ENCODE measurements at regions not wholly inside any gene's neighbourhood (a gene's known extent, or its start where the extent isn't known, plus 50 kb on each side); places are given as distances from the start of the nearest gene placed in this dataset.

DNA sequence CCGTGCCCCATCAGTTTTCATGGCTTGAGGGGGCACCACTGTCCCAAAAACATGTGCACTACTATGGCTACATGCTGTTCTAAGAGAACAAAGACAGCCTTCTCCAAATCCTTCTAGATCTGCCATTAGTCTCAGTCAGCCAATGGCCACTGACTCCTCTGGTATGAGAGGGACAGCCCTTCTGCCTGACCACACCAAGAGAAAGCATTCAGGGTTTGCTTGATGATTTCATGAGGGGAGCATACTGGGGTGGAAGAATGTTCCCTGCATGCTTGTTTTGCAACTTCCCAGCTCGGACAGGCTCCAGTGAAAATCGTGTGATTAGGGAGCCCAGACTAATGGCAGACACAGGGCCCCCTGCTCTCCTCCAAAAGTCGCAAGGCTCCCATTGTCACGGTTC, 199.6 kb upstream of the ALG10B start:
- Histone ChIP-seq H3K9me2 (ENCODE audit: insufficient read depth) (no peaks in the 10 kb centered on the region), H3K27ac (ENCODE audit: low read depth, low read length) (no peak overlapping the region), H3K27me3 (ENCODE audit: insufficient read depth, low read length) (no peaks in the 10 kb centered on the region), H3K9ac (ENCODE audit: low read length) (no peak overlapping the region), H3K4me1 (ENCODE audit: control insufficient read depth in 1 of 2, insufficient read depth in 2 of 2, low read length in 2 of 2) (no peaks in the 10 kb centered on the region), H3K79me2 (ENCODE audit: insufficient read depth, low read length) (no peaks in the 10 kb centered on the region), H3K9me3 (ENCODE audit: control insufficient read depth in 1 of 2, insufficient read depth in 1 of 2, low read depth in 1 of 2, low read length in 2 of 2) (no peaks in the 10 kb centered on the region), H4K20me1 (ENCODE audit: insufficient read depth) (no peaks in the 10 kb centered on the region), H3K4me2 (ENCODE audit: low read length) (no peak overlapping the region), H2AFZ (ENCODE audit: low read depth, low read length, poor library complexity, severe bottlenecking) (no peak overlapping the region), H3K36me3 (ENCODE audit: control insufficient read depth in 1 of 2, insufficient read depth in 2 of 2, low read length in 2 of 2) (no peaks in the 10 kb centered on the region), H3K4me3 (replicated peaks in 1 of 2; ENCODE audit: low read depth in 1 of 2, low read length in 2 of 2) (no peak overlapping the region)
- POLR2A ChIA-PET: no interaction called here
- CTCF ChIA-PET: no interaction called here
- no peak for ATAC-seq
- BruUV-seq (replicated peaks): no TSS peak
- TF ChIP-seq POLR2AphosphoS5 (IDR thresholded peaks at IDR 0.05; ENCODE audit: low read depth, low read length) (no peak), JUND (IDR thresholded peaks at IDR 0.05) (no peak), ZFX (IDR thresholded peaks at IDR 0.05) (no peak), EGR1 (IDR thresholded peaks at IDR 0.05; ENCODE audit: low read depth) (no peak), RAD21 (IDR thresholded peaks at IDR 0.05; ENCODE audit: low read depth) (no peak), EZH2phosphoT487 (IDR thresholded peaks at IDR 0.05; ENCODE audit: borderline replicate concordance) (no peak), CBX3 (IDR thresholded peaks at IDR 0.05; ENCODE audit: low read depth) (no peak), POLR2A (IDR thresholded peaks at IDR 0.05; ENCODE audit: borderline replicate concordance, extremely low read depth, insufficient read depth, insufficient read length) (no peak)
- TF ChIP-seq, protein P1, sequence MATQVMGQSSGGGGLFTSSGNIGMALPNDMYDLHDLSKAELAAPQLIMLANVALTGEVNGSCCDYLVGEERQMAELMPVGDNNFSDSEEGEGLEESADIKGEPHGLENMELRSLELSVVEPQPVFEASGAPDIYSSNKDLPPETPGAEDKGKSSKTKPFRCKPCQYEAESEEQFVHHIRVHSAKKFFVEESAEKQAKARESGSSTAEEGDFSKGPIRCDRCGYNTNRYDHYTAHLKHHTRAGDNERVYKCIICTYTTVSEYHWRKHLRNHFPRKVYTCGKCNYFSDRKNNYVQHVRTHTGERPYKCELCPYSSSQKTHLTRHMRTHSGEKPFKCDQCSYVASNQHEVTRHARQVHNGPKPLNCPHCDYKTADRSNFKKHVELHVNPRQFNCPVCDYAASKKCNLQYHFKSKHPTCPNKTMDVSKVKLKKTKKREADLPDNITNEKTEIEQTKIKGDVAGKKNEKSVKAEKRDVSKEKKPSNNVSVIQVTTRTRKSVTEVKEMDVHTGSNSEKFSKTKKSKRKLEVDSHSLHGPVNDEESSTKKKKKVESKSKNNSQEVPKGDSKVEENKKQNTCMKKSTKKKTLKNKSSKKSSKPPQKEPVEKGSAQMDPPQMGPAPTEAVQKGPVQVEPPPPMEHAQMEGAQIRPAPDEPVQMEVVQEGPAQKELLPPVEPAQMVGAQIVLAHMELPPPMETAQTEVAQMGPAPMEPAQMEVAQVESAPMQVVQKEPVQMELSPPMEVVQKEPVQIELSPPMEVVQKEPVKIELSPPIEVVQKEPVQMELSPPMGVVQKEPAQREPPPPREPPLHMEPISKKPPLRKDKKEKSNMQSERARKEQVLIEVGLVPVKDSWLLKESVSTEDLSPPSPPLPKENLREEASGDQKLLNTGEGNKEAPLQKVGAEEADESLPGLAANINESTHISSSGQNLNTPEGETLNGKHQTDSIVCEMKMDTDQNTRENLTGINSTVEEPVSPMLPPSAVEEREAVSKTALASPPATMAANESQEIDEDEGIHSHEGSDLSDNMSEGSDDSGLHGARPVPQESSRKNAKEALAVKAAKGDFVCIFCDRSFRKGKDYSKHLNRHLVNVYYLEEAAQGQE (IDR thresholded peaks at IDR 0.05; ENCODE audit: low read depth): no peak
- intact Hi-C loops (cut with micrococcal nuclease): no loop called here
- DNase-seq (ENCODE audit: low read depth, low spot score): no peak
- RAD21 ChIA-PET (ENCODE audit: low non-redundant PET in 1 of 2, low total read pairs in 2 of 2, uncharacterized antibody in 2 of 2, unreplicated experiment in 2 of 2): no interaction called here

DNA sequence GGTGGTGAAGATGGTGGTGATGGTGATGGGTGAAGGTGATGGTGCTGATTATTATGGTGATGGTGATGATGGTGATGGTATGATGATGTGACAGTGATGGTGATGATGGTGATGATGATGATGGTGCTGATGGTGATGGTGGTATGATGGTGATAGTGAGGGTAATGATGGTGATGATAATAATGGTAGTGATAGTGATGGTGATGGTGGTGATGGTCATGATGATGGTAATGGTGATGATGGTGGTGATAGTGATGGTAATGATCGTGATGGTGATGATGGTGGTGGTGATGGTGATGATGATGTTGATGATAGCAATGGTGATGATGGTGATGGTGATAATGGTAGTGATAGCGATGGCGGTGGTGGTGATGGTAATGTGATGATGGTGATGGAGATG, 197.9 kb upstream of the ALG10B start:
- CTCF ChIA-PET: no interaction called here
- Histone ChIP-seq H3K9me3 (ENCODE audit: control insufficient read depth in 1 of 2, insufficient read depth in 1 of 2, low read depth in 1 of 2, low read length in 2 of 2) (no peaks in the 10 kb centered on the region; a peak in 1 of 4 replicates), H3K4me1 (ENCODE audit: control insufficient read depth in 1 of 2, insufficient read depth in 2 of 2, low read length in 2 of 2) (no peaks in the 10 kb centered on the region), H2AFZ (ENCODE audit: low read depth, low read length, poor library complexity, severe bottlenecking) (no peak overlapping the region), H3K9ac (ENCODE audit: low read length) (no peak overlapping the region), H3K27ac (ENCODE audit: low read depth, low read length) (no peak overlapping the region), H3K4me2 (ENCODE audit: low read length) (no peak overlapping the region), H3K36me3 (ENCODE audit: control insufficient read depth in 1 of 2, insufficient read depth in 2 of 2, low read length in 2 of 2) (no peaks in the 10 kb centered on the region), H3K4me3 (replicated peaks in 1 of 2; ENCODE audit: low read depth in 1 of 2, low read length in 2 of 2) (no peak overlapping the region), H3K27me3 (ENCODE audit: insufficient read depth, low read length) (no peaks in the 10 kb centered on the region), H3K9me2 (ENCODE audit: insufficient read depth) (no peaks in the 10 kb centered on the region), H3K79me2 (ENCODE audit: insufficient read depth, low read length) (no peaks in the 10 kb centered on the region), H4K20me1 (ENCODE audit: insufficient read depth) (no peaks in the 10 kb centered on the region)
- BruUV-seq (replicated peaks): no TSS peak
- ATAC-seq (no peak), DNase-seq (ENCODE audit: low read depth, low spot score) (no peak)
- RAD21 ChIA-PET (ENCODE audit: low non-redundant PET in 1 of 2, low total read pairs in 2 of 2, uncharacterized antibody in 2 of 2, unreplicated experiment in 2 of 2): no interaction called here
- POLR2A ChIA-PET: no interaction called here
- intact Hi-C loops (cut with micrococcal nuclease): no loop called here
- TF ChIP-seq TCF7L2 (IDR thresholded peaks at IDR 0.05; ENCODE audit: borderline replicate concordance, extremely low read depth, insufficient read depth, insufficient read length): no peak
- no peak for TF ChIP-seq SIN3A (IDR thresholded peaks at IDR 0.05; ENCODE audit: low read depth)
- TF ChIP-seq FOSL1 (IDR thresholded peaks at IDR 0.05; ENCODE audit: low read depth): no peak
- no peak for TF ChIP-seq CEBPB (IDR thresholded peaks at IDR 0.05; ENCODE audit: low read depth)
- TF ChIP-seq JUND (IDR thresholded peaks at IDR 0.05): no peak
- TF ChIP-seq CBX3 (IDR thresholded peaks at IDR 0.05; ENCODE audit: low read depth): no peak
- no peak for TF ChIP-seq EGR1 (IDR thresholded peaks at IDR 0.05; ENCODE audit: low read depth)
- TF ChIP-seq, protein P1 (IDR thresholded peaks at IDR 0.05; ENCODE audit: low read depth): no peak
